NT2/D1 (cell line): ENCODE measurements at regions not wholly inside any gene's neighbourhood (a gene's known extent, or its start where the extent isn't known, plus 50 kb on each side); places are given as distances from the start of the nearest gene placed in this dataset.

ENCODE experiments used
- DNase-seq: peaks from one replicate; pipeline ENCODE4 v3.0.0-alpha.2; 2011; ENCODE audit warnings: low read depth, low spot score
- H3K27me3 ChIP-seq: 2 replicates; pipeline ENCODE4 v1.6.0; 2011; ENCODE audit warnings: mild to moderate bottlenecking; ENCODE audit not compliant: insufficient read length, insufficient read depth
- H3K36me3 ChIP-seq: 2 replicates; pipeline ENCODE4 v1.6.1; 2011; ENCODE audit warnings: mild to moderate bottlenecking, low read length, mixed read lengths; ENCODE audit not compliant: insufficient read depth, insufficient read length
- H3K4me1 ChIP-seq: 2 replicates; pipeline ENCODE4 v1.5.1; 2011; ENCODE audit not compliant: insufficient read depth, insufficient read length
- H3K4me3 ChIP-seq: 2 replicates; pipeline ENCODE4 v1.5.1; 2011; ENCODE audit warnings: low read depth; ENCODE audit not compliant: insufficient read length
- H3K9ac ChIP-seq: 2 replicates; pipeline ENCODE4 v1.6.0; 2011; ENCODE audit warnings: low read depth; ENCODE audit not compliant: insufficient read length
- H3K9me3 ChIP-seq: 2 replicates; pipeline ENCODE4 v1.5.1; 2011; ENCODE audit warnings: mild to moderate bottlenecking, low read length; ENCODE audit not compliant: insufficient read depth
- SUZ12 ChIP-seq: IDR thresholded peaks from 2 replicates; pipeline ENCODE4 v1.6.1; 2011; ENCODE audit not compliant: insufficient read length, insufficient read depth; ENCODE audit errors: extremely low read depth
- YY1 ChIP-seq: IDR thresholded peaks from 2 replicates; pipeline ENCODE4 v1.6.1; 2011; ENCODE audit not compliant: insufficient read length, insufficient read depth
- ZNF274 ChIP-seq: IDR thresholded peaks from 2 replicates; pipeline ENCODE4 v1.6.1; 2011; ENCODE audit warnings: mild to moderate bottlenecking, low read depth, low read length

- TF ChIP-seq ZNF274 (no peak), YY1 (no peak), SUZ12 (no peak)
- peak; percentile 35 for DNase-seq
- no peaks in the 10 kb centered on the region for H3K27me3 ChIP-seq
- no peaks in the 10 kb centered on the region for H3K36me3 ChIP-seq
- H3K4me1 ChIP-seq, result no peaks in the 10 kb centered on the region
- H3K9ac ChIP-seq, result no peak overlapping the region
- H3K9me3 ChIP-seq, result no peaks in the 10 kb centered on the region
- H3K4me3 ChIP-seq, result no peak overlapping the region
Observed at GRCh38 chr14:56524971-56525677, 54.5 kb upstream of the TMEM260 start.

GRCh38 chr14:56528927-56529326 lies 50.7 kb upstream of the TMEM260 start:
- no peak for DNase-seq
- TF ChIP-seq SUZ12, result no peak
- TF ChIP-seq YY1, result no peak
- TF ChIP-seq ZNF274, result no peak
- Histone ChIP-seq H3K9ac (no peak overlapping the region), H3K4me1 (no peaks in the 10 kb centered on the region), H3K9me3 (no peaks in the 10 kb centered on the region), H3K27me3 (no peaks in the 10 kb centered on the region), H3K4me3 (no peak overlapping the region), H3K36me3 (no peaks in the 10 kb centered on the region)
